Fibroblast of lung (primary cell): ENCODE measurements at regions not wholly inside any gene's neighbourhood (a gene's known extent, or its start where the extent isn't known, plus 50 kb on each side); places are given as distances from the start of the nearest gene placed in this dataset.

ENCODE experiments used
- CTCF ChIP-seq, 2 donors: IDR thresholded peaks in 1 of 2; conservative IDR thresholded peaks in 1 of 2; 1 replicate in 1 of 2; 2 replicates in 1 of 2; pipeline ENCODE4 v1.5.1; 2011 to 2012; ENCODE audit warnings: low read length in 2 of 2, control low read depth in 1 of 2, inconsistent platforms in 1 of 2, low read depth in 1 of 2, mild to moderate bottlenecking in 1 of 2
- EZH2 ChIP-seq: IDR thresholded peaks from 2 replicates; pipeline ENCODE4 v1.5.1; 2012; ENCODE audit warnings: low read length, control low read depth, mild to moderate bottlenecking; ENCODE audit errors: missing control alignments

GRCh38 chr14:65239938-65240296 is 137.6 kb upstream of the MAX start:
- no peak for TF ChIP-seq CTCF (conservative IDR thresholded peaks at IDR 0.05 in 1 of 2, IDR thresholded peaks at IDR 0.05 in 1 of 2; ENCODE audit: low read depth in 1 of 2, low read length in 2 of 2)
- no peak for TF ChIP-seq EZH2
